HS-5 (cell line): ENCODE measurements at regions not wholly inside any gene's neighbourhood (a gene's known extent, or its start where the extent isn't known, plus 50 kb on each side); places are given as distances from the start of the nearest gene placed in this dataset.

Source experiments
- DNase-seq: peaks from one replicate; pipeline ENCODE4 v3.0.0-alpha.2; 2012; ENCODE audit warnings: low read depth

DNA sequence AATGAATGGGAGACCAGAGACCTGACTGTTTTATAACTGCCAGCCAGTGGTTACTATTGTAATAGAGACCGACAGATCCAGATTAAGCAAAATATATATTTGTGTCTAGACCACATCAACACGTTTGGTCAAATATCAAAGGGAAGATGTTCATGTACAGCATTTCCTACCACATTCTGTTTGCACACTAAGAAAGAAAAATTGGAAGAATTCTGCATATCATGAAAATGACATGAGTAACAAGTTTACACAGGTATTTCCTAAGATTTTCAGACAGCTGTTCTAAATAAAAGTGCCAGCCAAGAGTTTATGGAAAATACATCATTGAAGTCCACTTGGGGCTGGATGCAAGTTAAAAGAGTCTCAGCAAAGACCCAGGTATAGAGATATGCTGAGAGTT lies 145.5 kb upstream of the ANO3 start:
- no peak for DNase-seq

DNA sequence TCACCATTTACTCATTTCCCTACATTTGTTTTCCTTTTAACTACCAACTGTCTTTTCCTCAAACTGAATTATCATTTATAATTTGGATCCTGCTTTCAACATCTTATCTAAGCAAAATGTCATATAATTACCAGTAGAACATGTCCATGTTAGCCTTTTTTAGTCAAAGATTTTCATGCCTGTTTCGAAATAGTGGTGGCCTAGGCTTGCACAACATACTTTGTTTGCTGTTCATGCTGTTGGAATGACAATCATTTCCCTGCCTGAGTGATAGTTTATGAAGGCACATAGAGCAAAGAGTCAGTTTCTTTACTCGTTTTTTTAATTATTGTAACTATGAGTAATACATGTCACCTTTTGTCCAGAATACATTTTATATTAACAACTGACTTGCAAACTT lies 144.3 kb upstream of the ANO3 start:
- peak; percentile 79 for DNase-seq

DNA sequence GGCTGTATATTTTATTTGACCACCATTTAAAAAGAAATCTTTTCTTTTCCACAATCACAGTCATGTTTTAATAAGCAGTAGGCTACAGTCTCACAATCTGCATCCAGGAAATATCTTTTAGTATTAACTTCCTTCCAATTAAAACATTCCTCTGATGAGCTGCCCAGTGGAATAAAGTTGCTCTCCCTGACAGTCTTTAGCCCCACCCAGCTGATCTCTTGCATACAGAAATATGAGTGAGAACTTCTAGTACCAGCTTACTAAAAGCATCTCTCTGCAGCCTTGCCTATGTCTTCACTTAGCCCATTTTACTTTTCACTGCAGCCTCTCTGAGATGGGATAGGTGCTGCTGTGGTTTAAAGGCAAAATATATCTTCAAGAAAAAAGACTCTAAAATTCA lies 143.4 kb upstream of the ANO3 start:
- no peak for DNase-seq

DNA sequence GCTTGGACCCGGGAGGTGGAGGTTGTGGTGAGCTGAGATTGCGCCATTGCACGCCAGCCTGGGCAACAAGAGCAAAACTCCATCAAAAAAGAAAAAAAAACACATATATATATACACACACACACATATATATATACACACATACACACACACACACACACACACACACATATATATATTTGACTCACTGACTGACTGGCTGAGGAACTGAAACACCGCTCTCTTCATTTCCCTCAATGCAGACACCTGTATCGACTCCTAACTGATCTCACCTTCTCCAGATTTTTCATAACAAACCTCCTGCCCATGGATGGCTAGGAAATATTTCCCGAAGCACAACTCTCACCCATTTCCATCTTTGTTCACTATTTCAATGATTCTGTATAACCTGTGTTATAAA lies 140.7 kb upstream of the ANO3 start:
- no peak for DNase-seq

DNA sequence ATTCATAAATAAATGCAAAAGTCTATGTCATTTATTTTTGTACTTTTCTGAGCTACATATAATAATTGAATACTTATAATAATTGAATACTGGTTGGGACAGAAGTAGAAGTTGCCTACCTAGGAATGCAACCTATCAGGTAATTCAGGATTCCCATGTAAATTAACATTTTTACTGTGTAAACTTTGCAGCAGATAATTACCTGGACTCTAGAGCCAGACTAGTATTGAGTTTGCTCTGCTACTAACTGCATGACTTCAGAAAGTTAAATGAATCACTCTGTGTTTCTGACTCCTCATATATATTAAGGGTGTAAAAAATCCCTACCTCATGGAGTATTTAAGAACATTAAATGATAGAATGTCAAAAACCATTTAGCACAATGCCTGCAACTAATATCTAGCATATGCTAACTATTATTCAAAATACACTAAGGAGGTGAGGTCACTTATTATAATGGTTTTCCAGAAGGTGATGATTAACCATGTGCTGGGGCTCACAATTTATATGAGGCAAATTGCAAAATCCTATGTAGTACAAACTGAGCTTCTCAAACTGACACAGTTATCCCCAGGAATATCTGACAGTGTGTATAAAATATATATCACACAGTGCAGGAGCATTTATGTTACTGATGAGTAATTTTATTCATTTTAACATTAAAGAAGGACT lies 138.1 kb upstream of the ANO3 start:
- peak; percentile 40 for DNase-seq

DNA sequence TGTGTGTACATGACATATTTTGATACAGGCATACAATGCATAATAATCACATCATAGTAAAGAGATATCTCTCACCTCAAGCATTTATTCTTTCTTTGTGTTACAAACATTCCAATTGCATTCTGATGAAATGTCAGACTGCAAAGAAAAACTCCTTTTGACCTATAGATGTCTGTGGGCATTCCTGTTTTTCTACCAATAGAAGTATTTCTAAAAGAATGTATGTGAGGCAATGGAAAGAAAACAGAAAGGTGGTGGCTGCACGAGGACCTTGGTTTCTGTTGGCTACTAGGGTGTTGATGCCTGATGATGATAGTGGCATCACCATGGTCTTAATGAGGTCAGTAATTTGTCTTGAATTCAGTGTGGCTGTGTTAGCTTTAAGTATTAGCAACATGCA lies 137.0 kb upstream of the ANO3 start:
- no peak for DNase-seq

DNA sequence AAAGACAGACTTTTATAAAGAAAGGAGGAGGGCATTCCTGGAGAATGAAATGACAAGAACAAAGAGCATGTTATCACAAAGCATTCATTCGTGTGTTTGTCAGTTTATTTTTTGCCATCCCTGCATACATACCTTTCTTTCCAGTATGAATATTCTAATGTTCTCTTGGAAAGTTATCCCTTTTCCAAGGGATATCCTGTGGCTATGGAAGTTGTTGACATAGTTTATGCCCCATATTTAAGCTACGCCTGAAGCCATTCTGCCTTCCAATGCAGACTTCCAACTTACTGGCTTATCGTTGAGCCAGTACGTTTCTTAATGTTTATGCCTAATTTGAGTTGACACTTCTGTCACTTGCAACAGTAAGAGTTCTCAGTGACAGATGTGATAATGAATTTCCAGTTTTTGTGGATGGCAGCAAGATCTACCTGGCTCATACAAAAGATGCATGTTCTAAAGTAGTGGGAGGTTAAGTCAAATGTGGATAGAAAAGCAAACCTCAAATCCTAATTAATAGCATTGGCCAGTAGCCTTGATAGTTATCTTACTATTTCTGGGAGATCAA lies 133.3 kb upstream of the ANO3 start:
- no peak for DNase-seq

DNA sequence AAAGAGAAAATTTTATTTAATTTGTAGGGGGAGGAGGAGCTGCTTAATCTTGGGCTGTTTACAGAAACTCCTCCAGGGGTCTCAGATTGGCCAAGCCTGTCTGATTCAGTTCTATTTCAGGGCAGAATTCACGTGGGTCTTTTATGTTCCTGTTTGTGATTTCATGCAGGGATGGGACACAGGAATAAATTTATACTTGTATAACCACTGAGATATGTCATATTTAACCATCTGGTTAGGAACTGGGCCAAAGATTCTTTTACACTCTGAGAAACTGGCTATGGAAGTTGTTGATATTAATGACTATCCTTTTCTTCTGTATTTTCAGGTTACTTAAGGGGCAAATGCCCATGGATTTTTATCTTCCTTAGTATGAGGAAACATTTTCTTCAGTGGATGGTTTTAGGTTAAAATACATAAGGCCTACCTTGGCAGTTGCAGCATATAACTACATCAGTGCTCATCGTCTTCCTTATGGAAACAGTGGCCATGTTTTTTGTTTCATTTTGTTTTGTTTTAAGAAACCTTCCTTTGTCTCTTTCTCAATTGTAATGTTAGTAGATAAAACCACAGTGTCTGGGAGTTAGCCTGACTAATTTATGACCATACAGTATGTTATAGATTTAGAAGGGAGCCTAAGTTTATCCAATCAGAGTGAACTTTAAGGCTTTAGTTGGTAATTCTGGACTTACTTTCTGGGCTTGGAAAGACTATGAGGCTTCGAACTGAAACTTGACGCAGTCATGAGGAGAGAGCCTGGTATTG lies 132.4 kb upstream of the ANO3 start:
- DNase-seq = no peak

DNA sequence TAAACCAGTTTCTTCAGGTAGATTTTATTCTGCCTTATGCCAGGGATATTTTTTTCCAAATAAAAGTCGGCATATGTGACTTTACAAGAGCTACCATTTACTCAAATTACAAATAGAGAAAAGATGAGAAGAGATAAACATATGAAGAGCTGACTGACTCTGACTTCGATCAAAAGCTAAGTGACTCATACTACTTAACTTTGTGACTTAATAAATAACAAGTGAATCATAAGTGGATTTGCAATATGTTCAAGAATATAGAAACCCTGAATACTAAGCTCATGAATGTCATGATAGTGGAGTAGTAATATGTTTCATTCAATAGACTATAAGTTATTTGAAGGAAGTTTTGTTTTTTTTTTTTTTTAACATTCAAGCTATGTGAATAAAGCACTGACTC lies 130.5 kb upstream of the ANO3 start:
- peak; percentile 55 for DNase-seq

DNA sequence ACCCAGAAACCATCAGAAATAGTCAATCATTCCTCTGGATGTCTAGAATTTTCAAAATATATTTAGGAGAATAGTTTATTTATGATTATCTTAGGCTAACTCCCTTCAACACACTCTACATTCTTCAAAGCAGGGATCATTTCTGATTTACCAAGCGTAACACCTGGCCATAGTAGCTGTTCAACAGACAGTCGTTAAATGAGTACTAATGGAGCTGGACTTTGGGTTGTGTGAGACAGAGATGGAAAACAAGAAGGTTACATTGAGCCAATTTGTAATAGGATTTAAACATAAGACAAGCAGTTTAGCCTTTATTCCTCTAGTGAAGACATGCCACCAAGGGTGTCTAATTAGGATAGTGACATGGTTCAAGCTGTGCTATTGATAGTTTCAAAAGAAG lies 129.2 kb upstream of the ANO3 start:
- no peak for DNase-seq

DNA sequence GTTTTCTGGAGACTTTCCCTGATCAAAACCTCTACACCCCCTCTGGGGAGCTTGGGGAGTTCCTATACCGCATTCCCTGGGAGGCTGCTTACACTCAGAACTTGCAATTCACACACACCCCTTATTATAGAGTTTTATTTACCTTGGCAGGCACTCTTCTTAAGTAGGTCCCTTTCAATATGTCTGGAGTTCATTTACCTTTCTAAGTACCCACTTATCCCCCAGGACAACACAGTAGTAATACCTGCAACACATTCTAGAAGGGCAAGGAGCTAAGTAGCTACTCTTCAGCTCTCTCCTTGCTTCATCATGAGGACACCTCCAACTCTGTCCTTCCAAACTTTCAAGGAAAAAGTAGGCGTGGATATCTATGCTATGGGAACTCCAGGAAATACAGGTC lies 127.8 kb upstream of the ANO3 start:
- no peak for DNase-seq

DNA sequence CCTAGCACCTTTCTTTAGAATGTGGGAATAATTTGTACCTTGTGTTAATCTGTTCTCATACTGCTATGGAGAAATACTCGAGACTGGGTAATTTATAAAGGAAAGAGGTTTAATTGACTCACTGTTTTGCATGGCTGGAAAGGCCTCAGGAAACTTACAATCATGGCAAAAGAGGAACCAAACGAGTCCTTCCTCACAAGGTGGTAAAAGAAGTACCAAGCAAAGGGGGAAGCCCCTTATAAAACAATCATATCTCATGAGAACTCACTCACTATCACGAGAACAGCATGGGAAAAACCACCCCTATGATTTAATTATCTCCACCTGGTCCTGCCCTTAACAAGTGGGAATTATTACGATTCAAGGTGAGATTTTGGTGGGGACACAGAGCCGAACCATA lies 127.1 kb upstream of the ANO3 start:
- DNase-seq = no peak

DNA sequence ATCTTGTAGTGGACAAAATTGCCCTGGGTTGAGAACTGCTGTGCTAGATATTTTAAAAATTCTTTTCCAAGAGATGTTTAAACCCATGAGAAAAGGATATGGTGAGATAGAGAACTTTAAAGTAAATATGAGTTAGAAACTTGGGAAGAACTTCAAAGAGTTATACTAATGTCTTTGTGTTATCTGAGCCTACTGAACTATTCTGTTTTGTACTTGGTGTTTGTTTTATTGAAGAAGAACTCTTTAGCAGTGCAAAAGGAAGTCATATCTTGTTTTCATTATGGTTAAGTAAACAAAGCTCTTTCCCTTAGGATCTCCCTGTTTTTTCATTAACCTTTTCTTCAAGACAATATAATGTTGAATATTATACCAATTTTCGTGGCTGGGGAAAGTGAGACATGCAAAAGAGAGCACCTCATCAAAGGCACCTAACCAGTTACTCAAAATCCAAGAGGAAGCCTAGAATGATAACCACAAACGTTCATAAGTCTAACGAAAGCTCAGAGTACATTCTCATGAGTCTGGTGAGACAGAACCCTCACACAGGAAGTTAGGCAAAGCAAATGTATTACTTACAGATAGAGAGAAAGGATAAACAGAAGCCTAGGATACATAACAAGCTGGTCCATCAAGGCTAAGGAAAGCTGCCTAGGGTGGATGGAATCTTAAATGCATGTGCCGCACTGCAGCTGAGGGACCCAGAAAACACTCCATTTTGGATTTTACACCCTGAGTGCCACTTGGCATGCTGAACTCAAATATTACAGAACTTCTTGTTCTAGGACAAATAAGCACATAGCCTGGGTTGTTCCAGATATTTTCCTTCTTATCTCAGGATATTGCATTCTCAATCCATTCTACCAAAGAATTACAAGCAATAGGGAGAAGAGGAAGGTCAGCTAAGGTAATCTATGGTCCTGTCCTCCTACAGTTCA lies 112.5 kb upstream of the ANO3 start:
- DNase-seq = no peak

DNA sequence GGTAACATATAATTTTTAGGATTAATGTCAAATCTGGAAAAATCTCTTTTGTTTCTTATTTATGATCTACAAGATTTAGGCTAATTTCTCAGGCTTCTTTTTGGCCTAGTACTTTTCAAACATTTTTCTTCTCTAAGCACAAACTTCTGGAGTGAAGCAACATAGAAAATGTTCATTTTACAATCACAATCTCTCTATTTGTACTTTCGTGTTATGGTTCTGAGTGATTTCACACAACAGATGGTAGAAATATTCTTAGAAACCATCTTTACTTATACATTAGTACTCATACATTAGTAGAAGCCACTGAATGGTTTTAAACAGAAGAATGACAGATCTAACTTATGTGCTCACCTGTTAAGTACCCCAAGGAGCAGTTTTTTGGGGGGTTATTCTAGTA lies 106.3 kb upstream of the ANO3 start:
- DNase-seq = no peak

DNA sequence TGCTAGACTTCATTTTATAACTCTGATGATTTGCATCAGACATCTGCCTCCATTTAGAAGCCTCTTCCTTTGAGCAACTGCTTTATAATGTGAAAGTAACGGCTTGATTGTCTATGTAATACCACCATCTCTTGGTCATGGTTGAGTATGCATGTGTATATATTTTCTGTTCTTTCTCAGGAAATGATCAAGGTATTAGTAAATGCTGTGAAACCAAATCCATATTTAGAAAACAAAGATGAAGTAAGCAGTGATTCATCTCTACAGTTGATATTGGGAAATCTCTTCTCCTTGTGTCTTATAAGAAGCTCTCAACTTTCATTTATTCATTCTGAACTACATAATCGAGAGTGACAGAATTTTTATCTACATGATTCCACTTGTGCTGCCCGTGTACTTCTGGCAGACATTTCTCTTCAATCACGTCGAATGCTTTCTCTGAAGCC lies 104.6 kb upstream of the ANO3 start:
- peak; percentile 95 for DNase-seq

DNA sequence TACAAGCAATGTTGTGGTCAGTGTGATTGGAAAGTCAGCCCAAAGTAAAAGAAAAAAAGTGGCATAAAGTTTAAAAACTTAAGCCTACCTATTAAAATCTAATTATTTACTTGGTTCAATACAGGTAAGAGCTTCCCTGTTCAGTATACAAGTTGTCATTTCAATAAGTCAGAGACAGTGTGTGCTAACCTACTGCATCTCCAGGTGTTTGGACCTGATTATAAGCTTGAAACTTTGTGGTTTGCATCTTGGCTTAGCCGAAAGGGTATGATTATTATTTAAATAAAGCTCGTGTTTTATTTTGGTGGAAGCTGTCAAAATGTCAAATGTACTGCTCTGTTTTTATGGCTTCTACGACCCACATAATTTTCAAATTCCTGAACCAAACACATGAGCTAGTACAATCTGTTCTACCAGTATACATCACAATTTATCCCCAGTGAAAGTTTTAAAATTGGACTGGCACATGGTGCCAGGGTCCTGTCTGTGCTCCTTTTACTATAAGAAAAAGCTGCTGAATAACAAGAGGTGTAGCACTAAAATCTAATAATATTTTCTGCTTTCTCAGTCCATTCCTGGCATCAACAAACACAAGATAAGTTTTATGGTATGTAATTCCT lies 103.9 kb upstream of the ANO3 start:
- DNase-seq = no peak

DNA sequence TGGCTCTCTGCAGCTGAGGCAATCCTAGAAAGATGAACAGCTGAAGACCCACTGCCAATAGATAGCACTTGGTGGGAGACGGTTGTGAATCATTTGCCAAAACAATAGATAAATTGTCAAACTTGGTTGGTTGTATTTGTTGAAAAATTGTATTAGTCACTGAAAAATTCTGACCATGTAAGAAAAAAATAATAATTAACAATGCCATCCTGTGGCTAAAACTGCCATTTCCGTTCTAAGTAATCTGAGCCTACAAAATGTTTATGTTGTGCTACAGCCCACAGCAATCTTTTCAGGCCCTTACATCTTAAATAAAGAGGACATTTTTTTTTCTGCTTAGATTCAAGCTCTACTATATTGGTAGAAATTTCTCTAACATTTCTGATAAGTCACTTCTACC lies 103.2 kb upstream of the ANO3 start:
- DNase-seq = no peak

DNA sequence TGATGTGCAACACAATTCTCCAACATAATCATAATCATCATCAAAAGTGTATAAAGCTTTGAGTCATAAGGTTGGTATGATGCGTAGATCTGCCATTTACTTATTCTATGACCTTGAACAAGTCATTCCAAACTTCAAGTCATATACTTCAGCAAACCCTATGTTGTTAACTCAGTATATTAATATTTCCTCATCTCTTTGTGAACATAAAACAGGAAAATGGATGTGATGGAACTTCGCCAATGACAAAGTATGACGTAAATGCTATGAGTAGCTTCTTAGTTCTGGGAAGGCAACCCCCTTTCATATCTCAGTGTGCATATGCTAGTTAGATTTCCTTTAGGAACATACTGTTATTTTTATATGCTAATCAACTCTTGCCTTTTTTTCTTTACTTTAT lies 102.7 kb upstream of the ANO3 start:
- peak; percentile 96 for DNase-seq

DNA sequence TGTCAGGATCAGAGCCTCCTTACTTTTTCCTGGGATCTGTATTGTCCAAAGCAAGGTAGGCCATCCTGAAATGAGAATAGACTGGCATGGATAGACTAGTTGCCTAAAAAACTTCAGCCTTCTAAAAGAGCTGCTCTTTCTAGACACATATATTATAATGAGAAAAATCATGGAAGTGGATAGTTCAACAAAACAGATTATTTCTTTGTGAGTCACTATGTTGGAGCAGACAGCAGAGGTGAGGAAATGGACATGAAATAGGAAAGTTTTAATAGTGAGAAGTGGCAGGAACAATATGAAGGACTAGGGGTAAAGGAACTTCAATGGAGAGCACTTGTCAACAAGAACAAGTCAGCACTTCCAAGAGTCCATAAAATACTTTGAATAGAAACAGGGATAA lies 101.9 kb upstream of the ANO3 start:
- DNase-seq = no peak

DNA sequence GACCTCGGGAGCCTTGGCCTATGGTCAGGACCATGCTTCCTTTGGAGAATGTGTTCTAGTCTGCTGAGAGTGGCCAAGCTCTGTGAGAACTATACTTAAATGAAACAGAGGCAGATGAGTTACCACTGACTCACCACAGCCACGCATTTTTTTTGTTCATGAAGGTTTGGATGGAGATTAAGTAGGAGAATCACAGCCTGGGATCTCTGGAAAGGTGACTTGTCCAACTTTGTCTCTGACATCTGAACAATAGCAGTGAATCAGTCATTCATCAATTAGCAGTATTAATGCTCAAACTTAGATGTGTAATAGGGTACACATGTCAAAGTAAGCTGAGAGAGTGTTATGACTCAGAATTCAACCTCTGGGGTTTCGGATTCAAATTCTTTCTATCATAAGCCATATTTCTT lies 100.7 kb upstream of the ANO3 start:
- DNase-seq = peak; percentile 93

DNA sequence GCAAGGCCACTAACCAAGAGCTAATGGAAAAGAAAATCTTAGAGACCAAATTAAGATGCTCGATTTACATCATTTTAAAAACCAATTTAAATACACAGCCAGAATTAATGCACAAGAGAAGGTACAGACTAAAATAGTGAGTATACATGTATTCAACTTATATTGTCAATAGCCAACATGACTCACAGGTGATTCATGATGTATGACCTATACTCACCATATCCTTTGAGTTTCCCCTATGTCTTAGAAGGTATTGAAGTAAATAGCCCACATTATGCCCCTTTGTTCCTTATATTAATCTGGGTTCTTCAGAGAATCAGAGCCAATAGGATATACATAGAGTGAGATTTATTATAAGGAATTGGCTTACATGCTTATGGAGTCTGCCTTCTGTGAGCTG lies 97.5 kb upstream of the ANO3 start:
- peak; percentile 72 for DNase-seq

DNA sequence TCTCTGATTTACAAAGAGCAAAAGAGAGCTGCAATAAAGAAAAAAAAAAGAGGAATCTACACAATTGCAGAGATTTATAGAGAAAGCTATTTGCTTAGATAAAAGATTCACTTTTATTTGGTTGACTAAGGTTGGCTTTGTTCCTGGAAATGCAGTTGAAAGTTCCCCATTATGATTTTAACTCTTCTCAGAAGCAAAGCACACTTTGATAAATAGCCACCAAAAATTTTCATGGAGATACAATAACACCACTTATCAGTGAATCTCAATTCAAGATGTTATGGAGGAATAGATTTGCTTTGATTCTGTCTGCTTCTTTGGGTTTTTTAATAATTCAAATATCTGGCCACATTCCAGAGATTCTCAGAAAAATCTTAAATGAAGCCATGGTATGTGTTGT lies 88.5 kb upstream of the ANO3 start:
- DNase-seq = no peak
